B cell (primary cell): ENCODE measurements at regions not wholly inside any gene's neighbourhood (a gene's known extent, or its start where the extent isn't known, plus 50 kb on each side); places are given as distances from the start of the nearest gene placed in this dataset.

Experiments
- ATAC-seq: fragments of 200-7000 bp; cut with Tn5 transposase; one replicate; pipeline ENCODE4 v1.10.0; 2021; ENCODE audit warnings: low read depth, mild to moderate bottlenecking, moderate number of reproducible peaks, moderate library complexity
- CTCF ChIA-PET: fragments of 350-600 bp; sonication (Branson Sonifier 250); formaldehyde crosslinking; loops from one replicate; lab custom pipeline; 2021; ENCODE audit warnings: antibody characterized with exemption, inconsistent platforms; lab: Charles Lee
- POLR2A ChIA-PET: fragments of 350-600 bp; sonication (Branson Sonifier 250); formaldehyde crosslinking; loops from one replicate; lab custom pipeline; 2021; ENCODE audit warnings: antibody characterized with exemption; lab: Charles Lee
- DNase-seq: peaks from one replicate; pipeline ENCODE4 v3.0.0; 2013
- H2AFZ ChIP-seq: 2 replicates; pipeline ENCODE4 v1.6.1; 2012; ENCODE audit warnings: mild to moderate bottlenecking, low read depth, low read length; ENCODE audit not compliant: insufficient read depth, poor library complexity, severe bottlenecking
- H3K27ac ChIP-seq, 2 donors: 1 replicate in 1 of 2; 2 replicates in 1 of 2; pipeline ENCODE4 v1.5.1; 2012 to 2013; ENCODE audit warnings: low read length in 2 of 2, mild to moderate bottlenecking in 2 of 2, moderate library complexity in 1 of 2
- H3K27me3 ChIP-seq, 4 experiments: fragments of 200-600 bp in 1 of 4; sonication (generic) in 1 of 4; replicated peaks in 1 of 4; 1 replicate in 2 of 4; 2 replicates in 2 of 4; pipeline versions ENCODE4 v1.6.1 to v1.7.0; 2013 to 2016; ENCODE audit warnings: low read length in 3 of 4, mild to moderate bottlenecking in 2 of 4, mixed read lengths in 1 of 4, moderate library complexity in 1 of 4; ENCODE audit not compliant: insufficient read depth in 4 of 4, control insufficient read depth in 3 of 4; ENCODE audit errors: control extremely low read depth in 1 of 4
- H3K36me3 ChIP-seq, 2 experiments: replicated peaks in 1 of 2; 1 replicate in 1 of 2; 2 replicates in 1 of 2; pipeline versions ENCODE4 v1.6.1 to v1.7.1; 2013; ENCODE audit warnings: low read length in 1 of 2; ENCODE audit not compliant: insufficient read depth in 2 of 2, control insufficient read depth in 1 of 2; ENCODE audit errors: control extremely low read depth in 1 of 2, extremely low read depth in 1 of 2
- H3K4me1 ChIP-seq, 2 donors: fragments of 200-600 bp in 1 of 2; sonication (generic) in 1 of 2; 1 replicate in 1 of 2; 2 replicates in 1 of 2; pipeline versions ENCODE4 v1.5.1 to v1.6.1; 2013 to 2017; ENCODE audit warnings: low read length in 2 of 2; ENCODE audit not compliant: control insufficient read depth in 2 of 2, insufficient read depth in 2 of 2
- H3K4me2 ChIP-seq: replicated peaks from 2 replicates; pipeline ENCODE3; 2012; ENCODE audit warnings: mild to moderate bottlenecking, low read depth, low read length; ENCODE audit not compliant: poor library complexity, severe bottlenecking
- H3K4me3 ChIP-seq, 5 experiments: fragments of 200-600 bp in 1 of 5; sonication (generic) in 1 of 5; 1 replicate in 3 of 5; 2 replicates in 2 of 5; pipeline versions ENCODE4 v1.5.1 to v1.7.0; 2011 to 2016; ENCODE audit warnings: low read length in 4 of 5, mild to moderate bottlenecking in 4 of 5, low read depth in 2 of 5, control low read depth in 1 of 5, moderate library complexity in 1 of 5; ENCODE audit not compliant: insufficient read depth in 1 of 5; ENCODE audit errors: control extremely low read depth in 1 of 5, extremely low read depth in 1 of 5
- H3K79me2 ChIP-seq: fragments of 200-600 bp; sonication (generic); one replicate; pipeline ENCODE4 v1.6.0; 2016; ENCODE audit warnings: low read length; ENCODE audit not compliant: control insufficient read depth, insufficient read depth
- H3K9ac ChIP-seq: fragments of 200-600 bp; sonication (generic); 2 replicates; pipeline ENCODE4 v1.6.1; 2017; ENCODE audit warnings: mild to moderate bottlenecking, low read length, moderate library complexity
- H3K9me3 ChIP-seq, 3 donors: one replicate each; pipeline versions ENCODE4 v1.6.1 to v1.7.1; 2013; ENCODE audit warnings: low read length in 2 of 3; ENCODE audit not compliant: control insufficient read depth in 2 of 3, insufficient read depth in 1 of 3; ENCODE audit errors: control extremely low read depth in 1 of 3
- H4K20me1 ChIP-seq: 2 replicates; pipeline ENCODE4 v1.6.0; 2012; ENCODE audit warnings: mild to moderate bottlenecking, low read length; ENCODE audit not compliant: insufficient read depth, control insufficient read depth, poor library complexity, severe bottlenecking
- H3K27ac Mint-ChIP-seq: one replicate; pipeline ENCODE4 v1.8.0; 2021; ENCODE audit warnings: mixed read lengths
- H3K27me3 Mint-ChIP-seq: one replicate; pipeline ENCODE4 v1.8.0; 2021; ENCODE audit warnings: mixed read lengths
- H3K4me1 Mint-ChIP-seq: one replicate; pipeline ENCODE4 v1.8.0; 2021; ENCODE audit warnings: mixed read lengths
- H3K4me3 Mint-ChIP-seq: one replicate; pipeline ENCODE4 v1.8.0; 2021; ENCODE audit warnings: mixed read lengths
- H3K9me3 Mint-ChIP-seq: one replicate; pipeline ENCODE4 v1.8.0; 2022; ENCODE audit warnings: mixed read lengths; ENCODE audit not compliant: insufficient read depth
- EZH2 ChIP-seq: IDR thresholded peaks from 2 replicates; pipeline ENCODE4 v1.6.1; 2012; ENCODE audit warnings: borderline replicate concordance, low read depth, mild to moderate bottlenecking, moderate library complexity, low read length; ENCODE audit not compliant: insufficient read depth, poor library complexity, severe bottlenecking
- WGBS: methylation state at CpG from one replicate; pipeline ENCODE4 v1.1.5; 2013; ENCODE audit warnings: missing lambda C conversion rate; ENCODE audit not compliant: insufficient coverage; 5-methylcytosine and 5-hydroxymethylcytosine counted together
- intact Hi-C: fragments of 100-400 bp; cut with micrococcal nuclease; formaldehyde crosslinking; loops from one replicate; pipeline ENCODE4 v1.10.0; 2022
- TF ChIP-seq, protein P1 (sequence below): fragments of 200-600 bp; IDR thresholded peaks from one replicate; pipeline ENCODE4 v1.8.0; 2022; ENCODE audit warnings: antibody characterized with exemption, mild to moderate bottlenecking

DNA sequence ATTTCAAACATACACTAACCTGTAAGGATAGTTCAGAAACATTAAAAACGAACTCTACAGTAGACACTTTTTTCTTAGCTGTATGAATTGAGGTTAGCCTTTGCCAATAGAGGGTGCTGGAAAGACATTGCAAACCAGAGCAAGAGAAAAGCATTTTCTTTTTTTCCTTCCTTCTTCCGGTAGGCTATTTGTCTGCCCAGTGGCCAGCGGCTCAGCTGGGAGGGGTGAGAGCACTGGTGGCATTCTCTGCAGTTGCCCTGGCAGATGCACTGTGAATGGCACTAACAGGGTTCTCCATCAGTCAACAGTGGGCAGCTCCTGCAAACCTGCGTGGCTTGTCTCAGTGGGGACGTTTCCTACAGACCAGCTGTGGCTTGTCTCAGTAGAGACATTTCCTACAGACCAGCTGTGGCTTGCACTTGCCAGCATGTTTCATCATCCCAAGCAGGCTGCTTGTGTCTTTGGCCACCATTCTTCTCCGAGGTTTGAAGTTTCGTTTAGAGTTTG is 984.5 kb upstream of the CDH18 start:
- Mint-ChIP-seq H3K27ac (no peak overlapping the region), H3K4me3 (peak overlapping the region; percentile 85)
- H3K4me2 ChIP-seq: peak overlapping the region; percentile 60

DNA sequence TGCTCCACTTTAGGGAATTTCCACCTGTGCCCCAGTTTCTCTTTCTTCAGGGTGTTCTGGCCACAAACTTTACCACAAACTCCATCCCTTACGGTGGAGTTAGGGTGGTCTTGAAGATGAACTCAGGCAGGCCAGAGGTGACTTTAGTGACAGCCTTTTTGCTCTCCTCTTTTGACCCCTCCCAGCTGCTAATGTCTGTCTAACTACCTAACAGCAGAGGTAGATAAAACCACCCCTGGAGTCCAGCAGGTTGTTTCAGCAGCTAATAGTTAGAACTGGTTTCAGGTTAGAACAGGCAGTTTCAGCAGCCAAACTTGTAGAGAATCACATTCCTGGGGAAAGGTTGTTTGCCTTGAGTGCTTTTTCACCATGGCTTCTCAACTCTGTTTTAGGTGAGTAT is 971.3 kb upstream of the CDH18 start:
- Histone ChIP-seq H3K27ac (no peak overlapping the region), H3K79me2 (no peaks in the 10 kb centered on the region), H3K4me2 (no peak overlapping the region), H3K36me3 (no peaks in the 10 kb centered on the region), H3K4me3 (no peak overlapping the region), H3K9ac (no peak overlapping the region), H3K27me3 (no peaks in the 10 kb centered on the region), H4K20me1 (no peaks in the 10 kb centered on the region), H3K4me1 (no peaks in the 10 kb centered on the region), H3K9me3 (no peaks in the 10 kb centered on the region), H2AFZ (no peak overlapping the region)
- WGBS: no CpG with 5 or more reads among the region's 1 CpG
- no peaks in the 10 kb centered on the region for H3K9me3 Mint-ChIP-seq
- H3K4me1 Mint-ChIP-seq: no peaks in the 10 kb centered on the region
- ATAC-seq (no peak), DNase-seq (no peak)
- H3K4me3 Mint-ChIP-seq: no peak overlapping the region
- ChIA-PET CTCF (no interaction called here), POLR2A (no interaction called here)
- TF ChIP-seq EZH2: no peak
- TF ChIP-seq, protein P1, sequence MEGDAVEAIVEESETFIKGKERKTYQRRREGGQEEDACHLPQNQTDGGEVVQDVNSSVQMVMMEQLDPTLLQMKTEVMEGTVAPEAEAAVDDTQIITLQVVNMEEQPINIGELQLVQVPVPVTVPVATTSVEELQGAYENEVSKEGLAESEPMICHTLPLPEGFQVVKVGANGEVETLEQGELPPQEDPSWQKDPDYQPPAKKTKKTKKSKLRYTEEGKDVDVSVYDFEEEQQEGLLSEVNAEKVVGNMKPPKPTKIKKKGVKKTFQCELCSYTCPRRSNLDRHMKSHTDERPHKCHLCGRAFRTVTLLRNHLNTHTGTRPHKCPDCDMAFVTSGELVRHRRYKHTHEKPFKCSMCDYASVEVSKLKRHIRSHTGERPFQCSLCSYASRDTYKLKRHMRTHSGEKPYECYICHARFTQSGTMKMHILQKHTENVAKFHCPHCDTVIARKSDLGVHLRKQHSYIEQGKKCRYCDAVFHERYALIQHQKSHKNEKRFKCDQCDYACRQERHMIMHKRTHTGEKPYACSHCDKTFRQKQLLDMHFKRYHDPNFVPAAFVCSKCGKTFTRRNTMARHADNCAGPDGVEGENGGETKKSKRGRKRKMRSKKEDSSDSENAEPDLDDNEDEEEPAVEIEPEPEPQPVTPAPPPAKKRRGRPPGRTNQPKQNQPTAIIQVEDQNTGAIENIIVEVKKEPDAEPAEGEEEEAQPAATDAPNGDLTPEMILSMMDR: no peak
- H3K27me3 Mint-ChIP-seq: no peaks in the 10 kb centered on the region
- intact Hi-C loops: no loop called here
- no peak overlapping the region for H3K27ac Mint-ChIP-seq

More for the DNA sequence above, 984.5 kb upstream of the CDH18 start:
- ChIA-PET POLR2A (no interaction called here), CTCF (interaction anchor here (0.6 to 1.5 kb wide), 7 partner anchors 9 to 513 kb away, joined by 3 to 6 read pairs (median 4); no protein-coding TSS in a partner anchor)
- no peaks in the 10 kb centered on the region for H3K79me2 ChIP-seq
- no peaks in the 10 kb centered on the region for H4K20me1 ChIP-seq
- peak; percentile 67 for ATAC-seq
- intact Hi-C loops: loop anchor here (1.0 to 10.0 kb wide), 2 partner anchors 82 to 206 kb away; no protein-coding TSS in a partner anchor
- Mint-ChIP-seq H3K9me3 (no peaks in the 10 kb centered on the region), H3K4me1 (peaks cover 9% of the 10 kb centered on the region), H3K27me3 (no peaks in the 10 kb centered on the region)
- H3K27ac ChIP-seq: no peak overlapping the region
- peak overlapping the region; percentile 58 for H3K9ac ChIP-seq
- H3K9me3 ChIP-seq: no peaks in the 10 kb centered on the region
- peak overlapping the region; percentile 51 for H2AFZ ChIP-seq
- TF ChIP-seq EZH2: no peak
- TF ChIP-seq, protein P1: peak; percentile 14
- peak overlapping the region in 4 of 5 experiments; percentile 23 to 57 (median 46) for H3K4me3 ChIP-seq
- H3K4me1 ChIP-seq: no peaks in the 10 kb centered on the region
- H3K36me3 ChIP-seq: no peaks in the 10 kb centered on the region
- 21% methylated on average over 5 of the region's 7 CpGs for WGBS
- no peaks in the 10 kb centered on the region for H3K27me3 ChIP-seq
- peak; percentile 37 for DNase-seq
